B cell (primary cell): ENCODE measurements at regions not wholly inside any gene's neighbourhood (a gene's known extent, or its start where the extent isn't known, plus 50 kb on each side); places are given as distances from the start of the nearest gene placed in this dataset.

ENCODE experiments used
- ATAC-seq: fragments of 200-7000 bp; cut with Tn5 transposase; one replicate; pipeline ENCODE4 v1.10.0; 2021; ENCODE audit warnings: low read depth, mild to moderate bottlenecking, moderate number of reproducible peaks, moderate library complexity
- CTCF ChIA-PET: fragments of 350-600 bp; sonication (Branson Sonifier 250); formaldehyde crosslinking; loops from one replicate; lab custom pipeline; 2021; ENCODE audit warnings: antibody characterized with exemption, inconsistent platforms; lab: Charles Lee
- POLR2A ChIA-PET: fragments of 350-600 bp; sonication (Branson Sonifier 250); formaldehyde crosslinking; loops from one replicate; lab custom pipeline; 2021; ENCODE audit warnings: antibody characterized with exemption; lab: Charles Lee
- DNase-seq: peaks from one replicate; pipeline ENCODE4 v3.0.0; 2013
- H2AFZ ChIP-seq: 2 replicates; pipeline ENCODE4 v1.6.1; 2012; ENCODE audit warnings: mild to moderate bottlenecking, low read depth, low read length; ENCODE audit not compliant: insufficient read depth, poor library complexity, severe bottlenecking
- H3K27ac ChIP-seq, 2 donors: 1 replicate in 1 of 2; 2 replicates in 1 of 2; pipeline ENCODE4 v1.5.1; 2012 to 2013; ENCODE audit warnings: low read length in 2 of 2, mild to moderate bottlenecking in 2 of 2, moderate library complexity in 1 of 2
- H3K27me3 ChIP-seq, 4 experiments: fragments of 200-600 bp in 1 of 4; sonication (generic) in 1 of 4; replicated peaks in 1 of 4; 1 replicate in 2 of 4; 2 replicates in 2 of 4; pipeline versions ENCODE4 v1.6.1 to v1.7.0; 2013 to 2016; ENCODE audit warnings: low read length in 3 of 4, mild to moderate bottlenecking in 2 of 4, mixed read lengths in 1 of 4, moderate library complexity in 1 of 4; ENCODE audit not compliant: insufficient read depth in 4 of 4, control insufficient read depth in 3 of 4; ENCODE audit errors: control extremely low read depth in 1 of 4
- H3K36me3 ChIP-seq, 2 experiments: replicated peaks in 1 of 2; 1 replicate in 1 of 2; 2 replicates in 1 of 2; pipeline versions ENCODE4 v1.6.1 to v1.7.1; 2013; ENCODE audit warnings: low read length in 1 of 2; ENCODE audit not compliant: insufficient read depth in 2 of 2, control insufficient read depth in 1 of 2; ENCODE audit errors: control extremely low read depth in 1 of 2, extremely low read depth in 1 of 2
- H3K4me1 ChIP-seq, 2 donors: fragments of 200-600 bp in 1 of 2; sonication (generic) in 1 of 2; 1 replicate in 1 of 2; 2 replicates in 1 of 2; pipeline versions ENCODE4 v1.5.1 to v1.6.1; 2013 to 2017; ENCODE audit warnings: low read length in 2 of 2; ENCODE audit not compliant: control insufficient read depth in 2 of 2, insufficient read depth in 2 of 2
- H3K4me2 ChIP-seq: replicated peaks from 2 replicates; pipeline ENCODE3; 2012; ENCODE audit warnings: mild to moderate bottlenecking, low read depth, low read length; ENCODE audit not compliant: poor library complexity, severe bottlenecking
- H3K4me3 ChIP-seq, 5 experiments: fragments of 200-600 bp in 1 of 5; sonication (generic) in 1 of 5; 1 replicate in 3 of 5; 2 replicates in 2 of 5; pipeline versions ENCODE4 v1.5.1 to v1.7.0; 2011 to 2016; ENCODE audit warnings: low read length in 4 of 5, mild to moderate bottlenecking in 4 of 5, low read depth in 2 of 5, control low read depth in 1 of 5, moderate library complexity in 1 of 5; ENCODE audit not compliant: insufficient read depth in 1 of 5; ENCODE audit errors: control extremely low read depth in 1 of 5, extremely low read depth in 1 of 5
- H3K79me2 ChIP-seq: fragments of 200-600 bp; sonication (generic); one replicate; pipeline ENCODE4 v1.6.0; 2016; ENCODE audit warnings: low read length; ENCODE audit not compliant: control insufficient read depth, insufficient read depth
- H3K9ac ChIP-seq: fragments of 200-600 bp; sonication (generic); 2 replicates; pipeline ENCODE4 v1.6.1; 2017; ENCODE audit warnings: mild to moderate bottlenecking, low read length, moderate library complexity
- H3K9me3 ChIP-seq, 3 donors: one replicate each; pipeline versions ENCODE4 v1.6.1 to v1.7.1; 2013; ENCODE audit warnings: low read length in 2 of 3; ENCODE audit not compliant: control insufficient read depth in 2 of 3, insufficient read depth in 1 of 3; ENCODE audit errors: control extremely low read depth in 1 of 3
- H4K20me1 ChIP-seq: 2 replicates; pipeline ENCODE4 v1.6.0; 2012; ENCODE audit warnings: mild to moderate bottlenecking, low read length; ENCODE audit not compliant: insufficient read depth, control insufficient read depth, poor library complexity, severe bottlenecking
- H3K27ac Mint-ChIP-seq: one replicate; pipeline ENCODE4 v1.8.0; 2021; ENCODE audit warnings: mixed read lengths
- H3K27me3 Mint-ChIP-seq: one replicate; pipeline ENCODE4 v1.8.0; 2021; ENCODE audit warnings: mixed read lengths
- H3K4me1 Mint-ChIP-seq: one replicate; pipeline ENCODE4 v1.8.0; 2021; ENCODE audit warnings: mixed read lengths
- H3K4me3 Mint-ChIP-seq: one replicate; pipeline ENCODE4 v1.8.0; 2021; ENCODE audit warnings: mixed read lengths
- H3K9me3 Mint-ChIP-seq: one replicate; pipeline ENCODE4 v1.8.0; 2022; ENCODE audit warnings: mixed read lengths; ENCODE audit not compliant: insufficient read depth
- EZH2 ChIP-seq: IDR thresholded peaks from 2 replicates; pipeline ENCODE4 v1.6.1; 2012; ENCODE audit warnings: borderline replicate concordance, low read depth, mild to moderate bottlenecking, moderate library complexity, low read length; ENCODE audit not compliant: insufficient read depth, poor library complexity, severe bottlenecking
- WGBS: methylation state at CpG from one replicate; pipeline ENCODE4 v1.1.5; 2013; ENCODE audit warnings: missing lambda C conversion rate; ENCODE audit not compliant: insufficient coverage; 5-methylcytosine and 5-hydroxymethylcytosine counted together
- intact Hi-C: fragments of 100-400 bp; cut with micrococcal nuclease; formaldehyde crosslinking; loops from one replicate; pipeline ENCODE4 v1.10.0; 2022
- TF ChIP-seq, protein P1 (sequence below): fragments of 200-600 bp; IDR thresholded peaks from one replicate; pipeline ENCODE4 v1.8.0; 2022; ENCODE audit warnings: antibody characterized with exemption, mild to moderate bottlenecking

DNA sequence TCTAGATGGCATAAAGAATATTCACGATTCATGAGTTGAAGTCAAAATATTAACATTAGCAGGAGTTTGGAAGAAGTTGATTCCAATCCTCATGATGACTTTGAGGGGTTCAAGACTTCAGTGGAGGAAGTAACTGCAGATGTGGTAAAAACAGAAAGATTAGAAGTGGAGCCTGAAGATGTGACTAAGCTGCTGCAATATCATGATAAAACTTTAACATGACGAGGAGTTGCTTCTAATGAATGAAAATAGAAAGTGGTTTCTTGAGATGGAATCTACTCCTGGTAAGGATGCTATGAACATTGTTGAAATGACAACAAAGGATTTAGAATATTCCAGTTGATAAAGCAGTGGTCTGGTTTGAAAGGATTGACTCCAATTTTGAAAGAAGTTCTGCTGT, 70.1 kb upstream of the TMLHE start:
- Histone ChIP-seq H3K9ac (no peak overlapping the region), H3K27me3 (no peaks in the 10 kb centered on the region), H3K4me1 (no peaks in the 10 kb centered on the region), H3K36me3 (no peaks in the 10 kb centered on the region), H3K79me2 (no peaks in the 10 kb centered on the region), H3K27ac (no peak overlapping the region), H2AFZ (no peak overlapping the region), H3K9me3 (peaks cover 0 to 5% (median 0%) of the 10 kb centered on the region in 3 donors), H3K4me2 (no peak overlapping the region), H3K4me3 (no peak overlapping the region), H4K20me1 (no peaks in the 10 kb centered on the region)
- DNase-seq (no peak), ATAC-seq (no peak)
- no peak for TF ChIP-seq EZH2
- TF ChIP-seq, protein P1, sequence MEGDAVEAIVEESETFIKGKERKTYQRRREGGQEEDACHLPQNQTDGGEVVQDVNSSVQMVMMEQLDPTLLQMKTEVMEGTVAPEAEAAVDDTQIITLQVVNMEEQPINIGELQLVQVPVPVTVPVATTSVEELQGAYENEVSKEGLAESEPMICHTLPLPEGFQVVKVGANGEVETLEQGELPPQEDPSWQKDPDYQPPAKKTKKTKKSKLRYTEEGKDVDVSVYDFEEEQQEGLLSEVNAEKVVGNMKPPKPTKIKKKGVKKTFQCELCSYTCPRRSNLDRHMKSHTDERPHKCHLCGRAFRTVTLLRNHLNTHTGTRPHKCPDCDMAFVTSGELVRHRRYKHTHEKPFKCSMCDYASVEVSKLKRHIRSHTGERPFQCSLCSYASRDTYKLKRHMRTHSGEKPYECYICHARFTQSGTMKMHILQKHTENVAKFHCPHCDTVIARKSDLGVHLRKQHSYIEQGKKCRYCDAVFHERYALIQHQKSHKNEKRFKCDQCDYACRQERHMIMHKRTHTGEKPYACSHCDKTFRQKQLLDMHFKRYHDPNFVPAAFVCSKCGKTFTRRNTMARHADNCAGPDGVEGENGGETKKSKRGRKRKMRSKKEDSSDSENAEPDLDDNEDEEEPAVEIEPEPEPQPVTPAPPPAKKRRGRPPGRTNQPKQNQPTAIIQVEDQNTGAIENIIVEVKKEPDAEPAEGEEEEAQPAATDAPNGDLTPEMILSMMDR: no peak
- Mint-ChIP-seq H3K27me3 (no peaks in the 10 kb centered on the region), H3K27ac (no peak overlapping the region), H3K4me1 (no peaks in the 10 kb centered on the region), H3K4me3 (no peak overlapping the region), H3K9me3 (no peaks in the 10 kb centered on the region)
- ChIA-PET POLR2A (no interaction called here), CTCF (no interaction called here)
- no CpG with 5 or more reads among the region's 2 CpGs for WGBS
- intact Hi-C loops: no loop called here

DNA sequence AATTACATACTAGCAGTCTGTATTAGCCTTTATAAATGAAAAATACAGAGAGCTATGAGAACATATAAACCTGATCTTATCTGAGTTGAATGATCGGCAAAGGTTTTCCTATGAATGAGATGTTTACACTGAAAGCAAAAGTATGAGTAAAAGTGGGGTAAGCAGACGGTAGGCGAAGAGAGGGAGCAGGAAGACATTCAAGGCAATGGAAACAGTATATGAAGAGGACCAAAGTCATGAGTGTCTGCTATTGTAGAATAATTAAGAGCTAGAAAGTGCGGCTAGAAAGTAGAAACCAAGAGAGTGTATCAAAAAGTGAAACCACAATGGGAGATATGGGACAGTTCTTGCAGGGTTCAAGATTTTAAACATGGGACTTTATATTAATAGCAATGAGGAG, 67.0 kb upstream of the TMLHE start:
- no peak for ATAC-seq
- H3K4me3 Mint-ChIP-seq: no peak overlapping the region
- no peak overlapping the region for H3K27ac Mint-ChIP-seq
- Histone ChIP-seq H3K4me3 (no peak overlapping the region), H3K9ac (no peak overlapping the region), H3K79me2 (no peaks in the 10 kb centered on the region), H3K36me3 (no peaks in the 10 kb centered on the region), H4K20me1 (no peaks in the 10 kb centered on the region), H3K4me2 (no peak overlapping the region), H3K4me1 (no peaks in the 10 kb centered on the region), H3K27me3 (no peaks in the 10 kb centered on the region), H3K9me3 (no peaks in the 10 kb centered on the region), H2AFZ (no peak overlapping the region), H3K27ac (no peak overlapping the region)
- CTCF ChIA-PET: no interaction called here
- POLR2A ChIA-PET: no interaction called here
- no peaks in the 10 kb centered on the region for H3K9me3 Mint-ChIP-seq
- 100% methylated on average over 3 of the region's 4 CpGs for WGBS
- intact Hi-C loops: no loop called here
- H3K27me3 Mint-ChIP-seq: no peaks in the 10 kb centered on the region
- no peak for DNase-seq
- no peaks in the 10 kb centered on the region for H3K4me1 Mint-ChIP-seq
- TF ChIP-seq EZH2: no peak
- TF ChIP-seq, protein P1: no peak
